ENCODE measurements at regions not wholly inside any gene's neighbourhood (a gene's known extent, or its start where the extent isn't known, plus 50 kb on each side); places are given as distances from the start of the nearest gene placed in this dataset.

DNA sequence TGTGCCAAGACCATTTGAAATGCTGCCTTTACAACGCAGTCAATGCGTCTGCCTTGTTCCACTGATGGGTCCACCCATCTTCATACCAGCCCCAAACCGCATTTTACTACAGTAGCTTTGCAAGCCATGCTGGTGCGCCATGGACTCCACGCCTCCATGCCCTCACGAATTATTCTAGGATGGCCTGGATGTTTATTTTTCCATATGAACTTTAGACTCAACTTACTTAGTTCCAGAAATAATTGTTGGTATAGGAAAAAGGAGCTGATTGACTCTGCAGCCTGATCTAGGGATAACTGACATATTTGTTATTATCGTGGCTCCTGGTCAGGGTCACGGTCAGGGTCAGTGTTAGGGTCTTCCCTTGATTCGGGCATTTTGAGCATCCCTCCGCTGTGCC is 70.0 kb upstream of the ZNF469 start:
- Histone ChIP-seq H3K4me3 (replicated peaks; ENCODE audit: insufficient read depth, low read length) (no peak overlapping the region), H3K27me3 (ENCODE audit: insufficient read depth, poor library complexity, severe bottlenecking) (no peaks in the 10 kb centered on the region), H3K27ac (replicated peaks) (no peak overlapping the region)
- TF ChIP-seq SPI1 (IDR thresholded peaks at IDR 0.05; ENCODE audit: borderline replicate concordance, low read depth) (no peak), GABPA (IDR thresholded peaks at IDR 0.05; ENCODE audit: low read depth) (no peak), POLR2AphosphoS5 (IDR thresholded peaks at IDR 0.05; ENCODE audit: low read depth) (no peak)
- TF ChIP-seq, protein P1, sequence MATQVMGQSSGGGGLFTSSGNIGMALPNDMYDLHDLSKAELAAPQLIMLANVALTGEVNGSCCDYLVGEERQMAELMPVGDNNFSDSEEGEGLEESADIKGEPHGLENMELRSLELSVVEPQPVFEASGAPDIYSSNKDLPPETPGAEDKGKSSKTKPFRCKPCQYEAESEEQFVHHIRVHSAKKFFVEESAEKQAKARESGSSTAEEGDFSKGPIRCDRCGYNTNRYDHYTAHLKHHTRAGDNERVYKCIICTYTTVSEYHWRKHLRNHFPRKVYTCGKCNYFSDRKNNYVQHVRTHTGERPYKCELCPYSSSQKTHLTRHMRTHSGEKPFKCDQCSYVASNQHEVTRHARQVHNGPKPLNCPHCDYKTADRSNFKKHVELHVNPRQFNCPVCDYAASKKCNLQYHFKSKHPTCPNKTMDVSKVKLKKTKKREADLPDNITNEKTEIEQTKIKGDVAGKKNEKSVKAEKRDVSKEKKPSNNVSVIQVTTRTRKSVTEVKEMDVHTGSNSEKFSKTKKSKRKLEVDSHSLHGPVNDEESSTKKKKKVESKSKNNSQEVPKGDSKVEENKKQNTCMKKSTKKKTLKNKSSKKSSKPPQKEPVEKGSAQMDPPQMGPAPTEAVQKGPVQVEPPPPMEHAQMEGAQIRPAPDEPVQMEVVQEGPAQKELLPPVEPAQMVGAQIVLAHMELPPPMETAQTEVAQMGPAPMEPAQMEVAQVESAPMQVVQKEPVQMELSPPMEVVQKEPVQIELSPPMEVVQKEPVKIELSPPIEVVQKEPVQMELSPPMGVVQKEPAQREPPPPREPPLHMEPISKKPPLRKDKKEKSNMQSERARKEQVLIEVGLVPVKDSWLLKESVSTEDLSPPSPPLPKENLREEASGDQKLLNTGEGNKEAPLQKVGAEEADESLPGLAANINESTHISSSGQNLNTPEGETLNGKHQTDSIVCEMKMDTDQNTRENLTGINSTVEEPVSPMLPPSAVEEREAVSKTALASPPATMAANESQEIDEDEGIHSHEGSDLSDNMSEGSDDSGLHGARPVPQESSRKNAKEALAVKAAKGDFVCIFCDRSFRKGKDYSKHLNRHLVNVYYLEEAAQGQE (IDR thresholded peaks at IDR 0.05; ENCODE audit: insufficient replicate concordance, low read depth), result no peak
- TF ChIP-seq, protein P2, sequence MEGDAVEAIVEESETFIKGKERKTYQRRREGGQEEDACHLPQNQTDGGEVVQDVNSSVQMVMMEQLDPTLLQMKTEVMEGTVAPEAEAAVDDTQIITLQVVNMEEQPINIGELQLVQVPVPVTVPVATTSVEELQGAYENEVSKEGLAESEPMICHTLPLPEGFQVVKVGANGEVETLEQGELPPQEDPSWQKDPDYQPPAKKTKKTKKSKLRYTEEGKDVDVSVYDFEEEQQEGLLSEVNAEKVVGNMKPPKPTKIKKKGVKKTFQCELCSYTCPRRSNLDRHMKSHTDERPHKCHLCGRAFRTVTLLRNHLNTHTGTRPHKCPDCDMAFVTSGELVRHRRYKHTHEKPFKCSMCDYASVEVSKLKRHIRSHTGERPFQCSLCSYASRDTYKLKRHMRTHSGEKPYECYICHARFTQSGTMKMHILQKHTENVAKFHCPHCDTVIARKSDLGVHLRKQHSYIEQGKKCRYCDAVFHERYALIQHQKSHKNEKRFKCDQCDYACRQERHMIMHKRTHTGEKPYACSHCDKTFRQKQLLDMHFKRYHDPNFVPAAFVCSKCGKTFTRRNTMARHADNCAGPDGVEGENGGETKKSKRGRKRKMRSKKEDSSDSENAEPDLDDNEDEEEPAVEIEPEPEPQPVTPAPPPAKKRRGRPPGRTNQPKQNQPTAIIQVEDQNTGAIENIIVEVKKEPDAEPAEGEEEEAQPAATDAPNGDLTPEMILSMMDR (IDR thresholded peaks at IDR 0.05; ENCODE audit: insufficient read depth, low read length), result no peak
- DNase-seq (ENCODE audit: low read depth in 1 of 2, low spot score in 1 of 2), result no peak

DNA sequence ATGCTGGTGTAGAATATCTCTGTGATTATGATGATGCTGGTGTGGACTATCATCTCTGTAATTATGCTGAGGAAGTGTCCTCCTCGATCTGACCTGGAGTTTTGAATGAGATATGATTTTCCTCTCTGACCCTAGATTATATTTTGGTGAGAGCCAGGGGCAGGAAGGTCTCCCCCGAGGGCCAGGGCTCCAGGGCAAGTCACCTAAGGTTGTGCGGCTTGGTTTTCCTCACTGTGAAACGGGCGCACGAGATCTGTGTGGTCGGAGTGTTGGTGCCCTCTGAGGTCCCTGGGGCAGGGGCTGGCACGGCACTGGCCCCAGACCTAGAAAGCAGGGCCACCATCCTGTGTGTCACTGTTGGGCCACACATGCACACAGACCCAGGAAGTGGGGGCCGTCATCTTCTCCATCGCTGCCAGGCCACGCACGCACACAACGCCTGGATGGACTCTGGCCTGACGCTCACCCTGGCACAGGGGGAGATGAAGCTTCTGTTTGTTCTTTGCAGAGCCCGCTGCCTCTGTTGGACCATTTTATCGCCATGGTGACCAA is 67.7 kb upstream of the ZNF469 start:
- no peak for DNase-seq (ENCODE audit: low read depth in 1 of 2, low spot score in 1 of 2)
- Histone ChIP-seq H3K27ac (replicated peaks) (no peak overlapping the region), H3K27me3 (ENCODE audit: insufficient read depth, poor library complexity, severe bottlenecking) (no peaks in the 10 kb centered on the region), H3K4me3 (replicated peaks; ENCODE audit: insufficient read depth, low read length) (no peak overlapping the region)
- TF ChIP-seq, protein P1 (IDR thresholded peaks at IDR 0.05; ENCODE audit: insufficient replicate concordance, low read depth), result no peak

DNA sequence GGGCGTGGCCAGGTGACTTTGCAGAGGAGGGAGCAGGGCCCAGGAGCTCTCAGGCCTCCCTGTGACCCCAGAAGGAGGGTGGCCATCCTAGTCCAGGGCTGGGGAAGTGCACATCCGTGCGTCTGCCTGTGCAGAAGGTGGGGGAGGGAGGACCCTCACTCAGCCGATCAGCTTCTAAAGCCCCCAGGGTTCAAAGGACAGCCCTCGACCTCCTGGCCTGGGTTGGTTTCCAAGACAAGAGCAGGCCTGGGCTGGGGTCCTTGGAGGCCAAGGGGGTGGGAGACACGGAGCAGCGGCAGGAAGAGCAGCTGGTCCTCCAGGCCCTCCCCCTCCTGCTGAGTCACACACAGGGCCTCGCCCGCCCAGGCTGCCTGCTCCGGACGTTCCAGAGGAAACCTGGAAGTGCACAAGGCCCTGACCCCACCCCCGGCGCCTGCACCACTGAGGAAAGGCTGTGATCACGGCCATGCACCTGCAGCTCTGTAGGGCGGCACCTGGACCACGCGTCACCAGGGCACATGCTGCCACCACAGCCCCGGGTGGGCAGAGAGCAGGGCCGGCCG is 67.1 kb upstream of the ZNF469 start:
- Histone ChIP-seq H3K27me3 (ENCODE audit: insufficient read depth, poor library complexity, severe bottlenecking) (no peaks in the 10 kb centered on the region), H3K4me3 (replicated peaks; ENCODE audit: insufficient read depth, low read length) (no peak overlapping the region), H3K27ac (replicated peaks) (no peak overlapping the region)
- TF ChIP-seq SPI1 (IDR thresholded peaks at IDR 0.05; ENCODE audit: borderline replicate concordance, low read depth), result no peak
- TF ChIP-seq, protein P1 (IDR thresholded peaks at IDR 0.05; ENCODE audit: insufficient replicate concordance, low read depth), result no peak
- no peak for TF ChIP-seq GABPA (IDR thresholded peaks at IDR 0.05; ENCODE audit: low read depth)
- no peak for TF ChIP-seq POLR2AphosphoS5 (IDR thresholded peaks at IDR 0.05; ENCODE audit: low read depth)
- TF ChIP-seq, protein P2 (IDR thresholded peaks at IDR 0.05; ENCODE audit: insufficient read depth, low read length), result no peak
- DNase-seq (ENCODE audit: low read depth in 1 of 2, low spot score in 1 of 2), result no peak
